ENCODE measurements at regions not wholly inside any gene's neighbourhood (a gene's known extent, or its start where the extent isn't known, plus 50 kb on each side); places are given as distances from the start of the nearest gene placed in this dataset.
A peak's percentile ranks its signal among the peaks of the same experiment; 100 is the strongest.

DNA sequence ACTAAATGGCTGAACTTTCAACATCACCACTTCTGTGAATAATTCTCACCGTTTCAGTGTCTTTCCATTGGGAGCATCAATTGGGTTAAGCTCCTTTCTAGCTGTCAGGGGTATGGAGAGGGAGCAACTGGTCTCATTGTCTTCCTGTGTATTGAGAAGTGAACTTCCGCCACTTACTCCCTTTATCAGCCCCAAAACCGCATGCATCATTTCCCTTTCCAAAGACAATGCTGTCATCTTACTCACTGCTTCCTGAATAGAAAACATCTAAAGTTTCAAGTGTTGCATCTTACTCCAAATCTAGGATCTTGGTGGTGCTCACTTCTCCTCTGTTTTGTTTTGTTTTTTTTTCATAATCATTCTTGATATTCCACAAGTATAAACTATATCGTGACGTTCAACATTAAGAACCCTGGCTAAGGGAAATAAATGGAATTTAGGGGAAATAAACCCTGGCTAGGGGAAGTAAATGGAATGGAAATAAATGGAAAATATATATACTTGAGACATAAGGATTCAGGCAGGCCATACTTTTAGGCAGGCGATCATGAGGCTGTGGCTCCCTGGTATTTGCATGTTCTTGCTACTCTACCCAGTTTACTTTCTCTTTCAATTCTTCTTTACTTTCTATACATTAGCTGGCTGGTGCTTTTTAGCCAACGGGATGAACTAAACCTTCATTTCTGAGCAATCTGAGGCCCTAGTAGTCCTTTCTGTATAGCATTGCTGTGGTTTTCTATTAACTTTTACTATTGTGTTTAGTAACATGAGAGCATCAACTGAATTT, 371.9 kb downstream of the BMPER start:
- TF ChIP-seq STAT1 (IDR thresholded peaks at IDR 0.05; ENCODE audit: unreplicated experiment): no peak
- TF ChIP-seq, protein P1, sequence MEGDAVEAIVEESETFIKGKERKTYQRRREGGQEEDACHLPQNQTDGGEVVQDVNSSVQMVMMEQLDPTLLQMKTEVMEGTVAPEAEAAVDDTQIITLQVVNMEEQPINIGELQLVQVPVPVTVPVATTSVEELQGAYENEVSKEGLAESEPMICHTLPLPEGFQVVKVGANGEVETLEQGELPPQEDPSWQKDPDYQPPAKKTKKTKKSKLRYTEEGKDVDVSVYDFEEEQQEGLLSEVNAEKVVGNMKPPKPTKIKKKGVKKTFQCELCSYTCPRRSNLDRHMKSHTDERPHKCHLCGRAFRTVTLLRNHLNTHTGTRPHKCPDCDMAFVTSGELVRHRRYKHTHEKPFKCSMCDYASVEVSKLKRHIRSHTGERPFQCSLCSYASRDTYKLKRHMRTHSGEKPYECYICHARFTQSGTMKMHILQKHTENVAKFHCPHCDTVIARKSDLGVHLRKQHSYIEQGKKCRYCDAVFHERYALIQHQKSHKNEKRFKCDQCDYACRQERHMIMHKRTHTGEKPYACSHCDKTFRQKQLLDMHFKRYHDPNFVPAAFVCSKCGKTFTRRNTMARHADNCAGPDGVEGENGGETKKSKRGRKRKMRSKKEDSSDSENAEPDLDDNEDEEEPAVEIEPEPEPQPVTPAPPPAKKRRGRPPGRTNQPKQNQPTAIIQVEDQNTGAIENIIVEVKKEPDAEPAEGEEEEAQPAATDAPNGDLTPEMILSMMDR (conservative IDR thresholded peaks at IDR 0.05; ENCODE audit: low read depth in 2 of 2): no peak
- TF ChIP-seq, protein P2, sequence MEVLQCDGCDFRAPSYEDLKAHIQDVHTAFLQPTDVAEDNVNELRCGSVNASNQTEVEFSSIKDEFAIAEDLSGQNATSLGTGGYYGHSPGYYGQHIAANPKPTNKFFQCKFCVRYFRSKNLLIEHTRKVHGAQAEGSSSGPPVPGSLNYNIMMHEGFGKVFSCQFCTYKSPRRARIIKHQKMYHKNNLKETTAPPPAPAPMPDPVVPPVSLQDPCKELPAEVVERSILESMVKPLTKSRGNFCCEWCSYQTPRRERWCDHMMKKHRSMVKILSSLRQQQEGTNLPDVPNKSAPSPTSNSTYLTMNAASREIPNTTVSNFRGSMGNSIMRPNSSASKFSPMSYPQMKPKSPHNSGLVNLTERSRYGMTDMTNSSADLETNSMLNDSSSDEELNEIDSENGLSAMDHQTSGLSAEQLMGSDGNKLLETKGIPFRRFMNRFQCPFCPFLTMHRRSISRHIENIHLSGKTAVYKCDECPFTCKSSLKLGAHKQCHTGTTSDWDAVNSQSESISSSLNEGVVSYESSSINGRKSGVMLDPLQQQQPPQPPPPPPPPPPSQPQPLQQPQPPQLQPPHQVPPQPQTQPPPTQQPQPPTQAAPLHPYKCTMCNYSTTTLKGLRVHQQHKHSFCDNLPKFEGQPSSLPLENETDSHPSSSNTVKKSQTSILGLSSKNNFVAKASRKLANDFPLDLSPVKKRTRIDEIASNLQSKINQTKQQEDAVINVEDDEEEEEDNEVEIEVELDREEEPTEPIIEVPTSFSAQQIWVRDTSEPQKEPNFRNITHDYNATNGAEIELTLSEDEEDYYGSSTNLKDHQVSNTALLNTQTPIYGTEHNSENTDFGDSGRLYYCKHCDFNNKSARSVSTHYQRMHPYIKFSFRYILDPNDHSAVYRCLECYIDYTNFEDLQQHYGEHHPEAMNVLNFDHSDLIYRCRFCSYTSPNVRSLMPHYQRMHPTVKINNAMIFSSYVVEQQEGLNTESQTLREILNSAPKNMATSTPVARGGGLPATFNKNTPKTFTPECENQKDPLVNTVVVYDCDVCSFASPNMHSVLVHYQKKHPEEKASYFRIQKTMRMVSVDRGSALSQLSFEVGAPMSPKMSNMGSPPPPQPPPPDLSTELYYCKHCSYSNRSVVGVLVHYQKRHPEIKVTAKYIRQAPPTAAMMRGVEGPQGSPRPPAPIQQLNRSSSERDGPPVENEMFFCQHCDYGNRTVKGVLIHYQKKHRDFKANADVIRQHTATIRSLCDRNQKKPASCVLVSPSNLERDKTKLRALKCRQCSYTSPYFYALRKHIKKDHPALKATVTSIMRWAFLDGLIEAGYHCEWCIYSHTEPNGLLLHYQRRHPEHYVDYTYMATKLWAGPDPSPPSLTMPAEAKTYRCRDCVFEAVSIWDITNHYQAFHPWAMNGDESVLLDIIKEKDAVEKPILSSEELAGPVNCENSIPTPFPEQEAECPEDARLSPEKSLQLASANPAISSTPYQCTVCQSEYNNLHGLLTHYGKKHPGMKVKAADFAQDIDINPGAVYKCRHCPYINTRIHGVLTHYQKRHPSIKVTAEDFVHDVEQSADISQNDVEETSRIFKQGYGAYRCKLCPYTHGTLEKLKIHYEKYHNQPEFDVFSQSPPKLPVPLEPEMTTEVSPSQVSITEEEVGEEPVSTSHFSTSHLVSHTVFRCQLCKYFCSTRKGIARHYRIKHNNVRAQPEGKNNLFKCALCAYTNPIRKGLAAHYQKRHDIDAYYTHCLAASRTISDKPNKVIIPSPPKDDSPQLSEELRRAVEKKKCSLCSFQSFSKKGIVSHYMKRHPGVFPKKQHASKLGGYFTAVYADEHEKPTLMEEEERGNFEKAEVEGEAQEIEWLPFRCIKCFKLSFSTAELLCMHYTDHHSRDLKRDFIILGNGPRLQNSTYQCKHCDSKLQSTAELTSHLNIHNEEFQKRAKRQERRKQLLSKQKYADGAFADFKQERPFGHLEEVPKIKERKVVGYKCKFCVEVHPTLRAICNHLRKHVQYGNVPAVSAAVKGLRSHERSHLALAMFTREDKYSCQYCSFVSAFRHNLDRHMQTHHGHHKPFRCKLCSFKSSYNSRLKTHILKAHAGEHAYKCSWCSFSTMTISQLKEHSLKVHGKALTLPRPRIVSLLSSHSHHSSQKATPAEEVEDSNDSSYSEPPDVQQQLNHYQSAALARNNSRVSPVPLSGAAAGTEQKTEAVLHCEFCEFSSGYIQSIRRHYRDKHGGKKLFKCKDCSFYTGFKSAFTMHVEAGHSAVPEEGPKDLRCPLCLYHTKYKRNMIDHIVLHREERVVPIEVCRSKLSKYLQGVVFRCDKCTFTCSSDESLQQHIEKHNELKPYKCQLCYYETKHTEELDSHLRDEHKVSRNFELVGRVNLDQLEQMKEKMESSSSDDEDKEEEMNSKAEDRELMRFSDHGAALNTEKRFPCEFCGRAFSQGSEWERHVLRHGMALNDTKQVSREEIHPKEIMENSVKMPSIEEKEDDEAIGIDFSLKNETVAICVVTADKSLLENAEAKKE (CRISPR knock-in tag; IDR thresholded peaks at IDR 0.05): no peak
- TF ChIP-seq POLR2AphosphoS5 (IDR thresholded peaks at IDR 0.05; ENCODE audit: low read depth): no peak
- no peak for TF ChIP-seq EZH2phosphoT487 (IDR thresholded peaks at IDR 0.05; ENCODE audit: unreplicated experiment)
- no peak for TF ChIP-seq ZNF331 (CRISPR knock-in tag; IDR thresholded peaks at IDR 0.05; ENCODE audit: low read depth)
- no peak for TF ChIP-seq EZH2 (IDR thresholded peaks at IDR 0.05; ENCODE audit: low read depth, unreplicated experiment)
- no peak for TF ChIP-seq ZNF114 (CRISPR knock-in tag; IDR thresholded peaks at IDR 0.05)
- TF ChIP-seq JUNB (IDR thresholded peaks at IDR 0.05; ENCODE audit: unreplicated experiment): no peak
- no peak for TF ChIP-seq CREB1 (CRISPR knock-in tag; IDR thresholded peaks at IDR 0.05; ENCODE audit: low read depth)
- TF ChIP-seq, protein P3, sequence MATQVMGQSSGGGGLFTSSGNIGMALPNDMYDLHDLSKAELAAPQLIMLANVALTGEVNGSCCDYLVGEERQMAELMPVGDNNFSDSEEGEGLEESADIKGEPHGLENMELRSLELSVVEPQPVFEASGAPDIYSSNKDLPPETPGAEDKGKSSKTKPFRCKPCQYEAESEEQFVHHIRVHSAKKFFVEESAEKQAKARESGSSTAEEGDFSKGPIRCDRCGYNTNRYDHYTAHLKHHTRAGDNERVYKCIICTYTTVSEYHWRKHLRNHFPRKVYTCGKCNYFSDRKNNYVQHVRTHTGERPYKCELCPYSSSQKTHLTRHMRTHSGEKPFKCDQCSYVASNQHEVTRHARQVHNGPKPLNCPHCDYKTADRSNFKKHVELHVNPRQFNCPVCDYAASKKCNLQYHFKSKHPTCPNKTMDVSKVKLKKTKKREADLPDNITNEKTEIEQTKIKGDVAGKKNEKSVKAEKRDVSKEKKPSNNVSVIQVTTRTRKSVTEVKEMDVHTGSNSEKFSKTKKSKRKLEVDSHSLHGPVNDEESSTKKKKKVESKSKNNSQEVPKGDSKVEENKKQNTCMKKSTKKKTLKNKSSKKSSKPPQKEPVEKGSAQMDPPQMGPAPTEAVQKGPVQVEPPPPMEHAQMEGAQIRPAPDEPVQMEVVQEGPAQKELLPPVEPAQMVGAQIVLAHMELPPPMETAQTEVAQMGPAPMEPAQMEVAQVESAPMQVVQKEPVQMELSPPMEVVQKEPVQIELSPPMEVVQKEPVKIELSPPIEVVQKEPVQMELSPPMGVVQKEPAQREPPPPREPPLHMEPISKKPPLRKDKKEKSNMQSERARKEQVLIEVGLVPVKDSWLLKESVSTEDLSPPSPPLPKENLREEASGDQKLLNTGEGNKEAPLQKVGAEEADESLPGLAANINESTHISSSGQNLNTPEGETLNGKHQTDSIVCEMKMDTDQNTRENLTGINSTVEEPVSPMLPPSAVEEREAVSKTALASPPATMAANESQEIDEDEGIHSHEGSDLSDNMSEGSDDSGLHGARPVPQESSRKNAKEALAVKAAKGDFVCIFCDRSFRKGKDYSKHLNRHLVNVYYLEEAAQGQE (IDR thresholded peaks at IDR 0.05; ENCODE audit: unreplicated experiment): no peak
- Histone ChIP-seq H3K79me2 (replicated peaks; ENCODE audit: insufficient read depth) (no peaks in the 10 kb centered on the region), H3F3A (replicated peaks; ENCODE audit: low read depth) (no peaks in the 10 kb centered on the region), H3K4me1 (ENCODE audit: insufficient read depth) (no peaks in the 10 kb centered on the region), H3K9me2 (ENCODE audit: insufficient read depth) (peaks cover 7% of the 10 kb centered on the region; the same call in 1 of the 2 replicates), H3K27me3 (ENCODE audit: insufficient read depth) (no peaks in the 10 kb centered on the region), H2AFZ (no peak overlapping the region), H3K4me3 (no peak overlapping the region), H3K27ac (ENCODE audit: low read depth) (no peak overlapping the region), H3K4me2 (no peak overlapping the region), H3K36me3 (ENCODE audit: insufficient read depth) (no peaks in the 10 kb centered on the region; the same call in 1 of the 2 replicates), H4K20me1 (replicated peaks; ENCODE audit: insufficient read depth) (no peaks in the 10 kb centered on the region)
- Mint-ChIP-seq H3K4me1 (0 out of 3 replicates have a peak, but pooled peaks cover 3% of the 10 kb centered on the region), H3K9me3 (peaks cover 14% of the 10 kb centered on the region), H3K36me3 (ENCODE audit: low read depth) (peaks cover 10% of the 10 kb centered on the region; the same call in 2 of the 3 replicates), H3K27ac (no peak overlapping the region), H3K4me3 (no peak overlapping the region), H3K27me3 (ENCODE audit: insufficient read depth, low read depth, poor library complexity) (no peaks in the 10 kb centered on the region)
- DNase-seq (ENCODE audit: low spot score) (peak; percentile 7), ATAC-seq (no peak)

Measured in GM23338 (cell line).